H9 (cell line): ENCODE measurements at regions not wholly inside any gene's neighbourhood (a gene's known extent, or its start where the extent isn't known, plus 50 kb on each side); places are given as distances from the start of the nearest gene placed in this dataset.

Source experiments
- DNase-seq: peaks from one replicate; pipeline ENCODE4 v3.0.0-alpha.2; 2017
- H2AFZ ChIP-seq: one replicate; pipeline ENCODE4 v1.6.1; 2013; ENCODE audit warnings: mild to moderate bottlenecking, low read length, control low read depth, moderate library complexity
- H2AK5ac ChIP-seq: 2 replicates; pipeline ENCODE4 v1.6.1; 2013; ENCODE audit warnings: low read length, control low read depth, mixed read lengths; ENCODE audit not compliant: insufficient read length
- H2BK120ac ChIP-seq: one replicate; pipeline ENCODE4 v1.6.1; 2013; ENCODE audit warnings: low read depth, mild to moderate bottlenecking, low read length, control low read depth, inconsistent platforms; ENCODE audit not compliant: poor library complexity, severe bottlenecking
- H2BK12ac ChIP-seq: 2 replicates; pipeline ENCODE4 v1.6.1; 2013; ENCODE audit warnings: low read length, control low read depth, mixed read lengths, low read depth; ENCODE audit not compliant: insufficient read length
- H2BK15ac ChIP-seq: 2 replicates; pipeline ENCODE4 v1.6.1; 2013; ENCODE audit warnings: low read depth, low read length, control low read depth
- H2BK20ac ChIP-seq: one replicate; pipeline ENCODE4 v1.6.1; 2013; ENCODE audit warnings: low read depth, mild to moderate bottlenecking, low read length, control low read depth, inconsistent platforms; ENCODE audit not compliant: poor library complexity, severe bottlenecking
- H2BK5ac ChIP-seq: 2 replicates; pipeline ENCODE4 v1.6.1; 2013; ENCODE audit warnings: low read length, control low read depth, mixed read lengths; ENCODE audit not compliant: insufficient read length
- H3K14ac ChIP-seq: 2 replicates; pipeline ENCODE4 v1.6.1; 2013; ENCODE audit warnings: low read length, control low read depth; ENCODE audit not compliant: insufficient read depth
- H3K18ac ChIP-seq: 2 replicates; pipeline ENCODE4 v1.6.1; 2013; ENCODE audit warnings: low read depth, mild to moderate bottlenecking, mixed read lengths, low read length, control low read depth; ENCODE audit not compliant: insufficient read length
- H3K23ac ChIP-seq: 2 replicates; pipeline ENCODE4 v1.6.1; 2013; ENCODE audit warnings: low read length, control low read depth, mixed read lengths, low read depth; ENCODE audit not compliant: insufficient read length
- H3K23me2 ChIP-seq: 2 replicates; pipeline ENCODE4 v1.6.1; 2013; ENCODE audit warnings: low read depth, mild to moderate bottlenecking, mixed read lengths, low read length, control low read depth; ENCODE audit not compliant: insufficient read length, poor library complexity, severe bottlenecking
- H3K27ac ChIP-seq: 2 replicates; pipeline ENCODE4 v1.5.1; 2013; ENCODE audit warnings: low read length, control low read depth, mixed read lengths, low read depth; ENCODE audit not compliant: insufficient read length
- H3K27me3 ChIP-seq: 2 replicates; pipeline ENCODE4 v1.6.1; 2013; ENCODE audit warnings: low read length, control low read depth, inconsistent platforms; ENCODE audit not compliant: insufficient read depth
- H3K4ac ChIP-seq: 2 replicates; pipeline ENCODE4 v1.6.1; 2013; ENCODE audit warnings: low read depth, mild to moderate bottlenecking, control low read depth, inconsistent platforms, low read length, moderate library complexity
- H3K4me1 ChIP-seq: 2 replicates; pipeline ENCODE4 v1.6.1; 2013; ENCODE audit warnings: low read length, control low read depth, inconsistent platforms; ENCODE audit not compliant: insufficient read depth
- H3K4me2 ChIP-seq: 2 replicates; pipeline ENCODE4 v1.6.1; 2013; ENCODE audit warnings: low read length, control low read depth, mixed read lengths; ENCODE audit not compliant: insufficient read length, insufficient read depth
- H3K56ac ChIP-seq: 2 replicates; pipeline ENCODE4 v1.6.1; 2013; ENCODE audit warnings: low read depth, mild to moderate bottlenecking, mixed read lengths, low read length, control low read depth; ENCODE audit not compliant: insufficient read length
- H3K79me1 ChIP-seq: 2 replicates; pipeline ENCODE4 v1.6.1; 2013; ENCODE audit warnings: low read depth, mild to moderate bottlenecking, moderate library complexity, low read length, control low read depth, inconsistent platforms; ENCODE audit not compliant: insufficient read depth, poor library complexity, severe bottlenecking
- H3K79me2 ChIP-seq: 2 replicates; pipeline ENCODE4 v1.6.1; 2013; ENCODE audit warnings: low read length, control low read depth, inconsistent platforms; ENCODE audit not compliant: insufficient read depth
- H3K9ac ChIP-seq: 2 replicates; pipeline ENCODE4 v1.6.1; 2013; ENCODE audit warnings: low read length, control low read depth, mixed read lengths; ENCODE audit not compliant: insufficient read length; ENCODE audit errors: extremely low read depth
- H3K9me3 ChIP-seq: one replicate; pipeline ENCODE4 v1.6.1; 2013; ENCODE audit warnings: low read depth, low read length, inconsistent platforms; ENCODE audit not compliant: control insufficient read depth
- H3T11ph ChIP-seq: one replicate; pipeline ENCODE4 v1.6.1; 2013; ENCODE audit warnings: mild to moderate bottlenecking, low read length, control low read depth, inconsistent platforms
- H4K20me1 ChIP-seq: one replicate; pipeline ENCODE4 v1.6.1; 2013; ENCODE audit not compliant: control insufficient read depth, insufficient read length, insufficient read depth
- H4K5ac ChIP-seq: 2 replicates; pipeline ENCODE4 v1.6.1; 2013; ENCODE audit warnings: low read depth, mild to moderate bottlenecking, mixed read lengths, low read length, control low read depth; ENCODE audit not compliant: insufficient read length
- H4K8ac ChIP-seq: replicated peaks from 2 replicates; pipeline ENCODE4 v1.6.1; 2013; ENCODE audit warnings: low read length, control low read depth, mixed read lengths, low read depth; ENCODE audit not compliant: insufficient read length
- H4K91ac ChIP-seq: 2 replicates; pipeline ENCODE4 v1.6.1; 2013; ENCODE audit warnings: low read depth, mild to moderate bottlenecking, moderate library complexity, mixed read lengths, low read length, control low read depth; ENCODE audit not compliant: insufficient read length
- H3K27ac Mint-ChIP-seq, 3 experiments: 2 replicates in 2 of 3; 3 replicates in 1 of 3; pipeline ENCODE4 v1.8.0; 2020 to 2021; ENCODE audit warnings: mixed read lengths in 3 of 3, mild to moderate bottlenecking in 1 of 3, moderate library complexity in 1 of 3
- H3K27me3 Mint-ChIP-seq: 2 replicates; pipeline ENCODE4 v1.8.0; 2021; ENCODE audit warnings: low read depth, mild to moderate bottlenecking, moderate library complexity, mixed read lengths
- H3K36me3 Mint-ChIP-seq, 3 experiments: 2 replicates in 2 of 3; 3 replicates in 1 of 3; pipeline ENCODE4 v1.8.0; 2020 to 2021; ENCODE audit warnings: low read depth in 3 of 3, mixed read lengths in 3 of 3; ENCODE audit not compliant: insufficient read depth in 1 of 3
- H3K4me1 Mint-ChIP-seq, 2 experiments: 2 replicates each; pipeline ENCODE4 v1.8.0; 2020; ENCODE audit warnings: mixed read lengths in 2 of 2
- H3K4me3 Mint-ChIP-seq, 2 experiments: 2 replicates in 1 of 2; 3 replicates in 1 of 2; pipeline ENCODE4 v1.8.0; 2020 to 2021; ENCODE audit warnings: mild to moderate bottlenecking in 2 of 2, mixed read lengths in 2 of 2, moderate library complexity in 1 of 2
- H3K9me3 Mint-ChIP-seq, 2 experiments: 2 replicates in 1 of 2; 3 replicates in 1 of 2; pipeline ENCODE4 v1.8.0; 2020; ENCODE audit warnings: mild to moderate bottlenecking in 2 of 2, mixed read lengths in 2 of 2, moderate library complexity in 1 of 2
- WGBS: extraction: QIAGEN DNeasy Blood & Tissue Kit; methylation state at CpG from one replicate; pipeline ENCODE4 v1.1.7; 2013; ENCODE audit warnings: missing lambda C conversion rate, low lambda C conversion rate, mixed read lengths; ENCODE audit not compliant: insufficient read length; ENCODE audit errors: extremely low coverage; 5-methylcytosine and 5-hydroxymethylcytosine counted together
- TF ChIP-seq, protein P1 (sequence below): fragments of 200-600 bp; sonication (generic); conservative IDR thresholded peaks from 3 replicates; pipeline ENCODE4 v1.8.0; 2021; ENCODE audit warnings: antibody characterized with exemption, mild to moderate bottlenecking

- no peaks in the 10 kb centered on the region for H3K4me1 ChIP-seq
- H3K56ac ChIP-seq: no peak overlapping the region
- no peak overlapping the region for H3K4me2 ChIP-seq
- H3K23ac ChIP-seq: no peak overlapping the region
- no peak overlapping the region for H3K27ac Mint-ChIP-seq
- H4K8ac ChIP-seq: no peak overlapping the region
- H4K5ac ChIP-seq: no peak overlapping the region
- H2AK5ac ChIP-seq: no peak overlapping the region
- H3K27me3 Mint-ChIP-seq: peaks cover 5% of the 10 kb centered on the region
- H3K9ac ChIP-seq: no peak overlapping the region
- no peak overlapping the region for H2AFZ ChIP-seq
- no peak overlapping the region for H3T11ph ChIP-seq
- H3K36me3 Mint-ChIP-seq: peaks cover 18 to 20% (median 19%) of the 10 kb centered on the region in 3 experiments
- H3K4me1 Mint-ChIP-seq: peaks cover 5 to 7% of the 10 kb centered on the region in 2 experiments
- no peak overlapping the region for H3K14ac ChIP-seq
- H2BK12ac ChIP-seq: no peak overlapping the region
- no peaks in the 10 kb centered on the region for H3K23me2 ChIP-seq
- H3K27me3 ChIP-seq: no peaks in the 10 kb centered on the region
- WGBS: no CpG with 5 or more reads among the region's 4 CpGs
- peaks cover 20 to 23% of the 10 kb centered on the region in 2 experiments for H3K9me3 Mint-ChIP-seq
- no peak overlapping the region for H4K91ac ChIP-seq
- H3K27ac ChIP-seq: no peak overlapping the region
- H3K18ac ChIP-seq: no peak overlapping the region
- no peak overlapping the region for H3K4ac ChIP-seq
- no peaks in the 10 kb centered on the region for H3K79me1 ChIP-seq
- no peak for DNase-seq
- peaks cover 18% of the 10 kb centered on the region for H3K9me3 ChIP-seq
- no peaks in the 10 kb centered on the region for H3K79me2 ChIP-seq
- no peaks in the 10 kb centered on the region for H4K20me1 ChIP-seq
- H3K4me3 Mint-ChIP-seq: no peak overlapping the region
- H2BK15ac ChIP-seq: no peak overlapping the region
- TF ChIP-seq, protein P1, sequence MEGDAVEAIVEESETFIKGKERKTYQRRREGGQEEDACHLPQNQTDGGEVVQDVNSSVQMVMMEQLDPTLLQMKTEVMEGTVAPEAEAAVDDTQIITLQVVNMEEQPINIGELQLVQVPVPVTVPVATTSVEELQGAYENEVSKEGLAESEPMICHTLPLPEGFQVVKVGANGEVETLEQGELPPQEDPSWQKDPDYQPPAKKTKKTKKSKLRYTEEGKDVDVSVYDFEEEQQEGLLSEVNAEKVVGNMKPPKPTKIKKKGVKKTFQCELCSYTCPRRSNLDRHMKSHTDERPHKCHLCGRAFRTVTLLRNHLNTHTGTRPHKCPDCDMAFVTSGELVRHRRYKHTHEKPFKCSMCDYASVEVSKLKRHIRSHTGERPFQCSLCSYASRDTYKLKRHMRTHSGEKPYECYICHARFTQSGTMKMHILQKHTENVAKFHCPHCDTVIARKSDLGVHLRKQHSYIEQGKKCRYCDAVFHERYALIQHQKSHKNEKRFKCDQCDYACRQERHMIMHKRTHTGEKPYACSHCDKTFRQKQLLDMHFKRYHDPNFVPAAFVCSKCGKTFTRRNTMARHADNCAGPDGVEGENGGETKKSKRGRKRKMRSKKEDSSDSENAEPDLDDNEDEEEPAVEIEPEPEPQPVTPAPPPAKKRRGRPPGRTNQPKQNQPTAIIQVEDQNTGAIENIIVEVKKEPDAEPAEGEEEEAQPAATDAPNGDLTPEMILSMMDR: no peak
- no peak overlapping the region for H2BK20ac ChIP-seq
- no peak overlapping the region for H2BK120ac ChIP-seq
- H2BK5ac ChIP-seq: no peak overlapping the region
Measured at GRCh38 chr10:128206676-128207075, 80.5 kb upstream of the MKI67 start.
